Parathyroid adenoma (tissue), 2 donors: ENCODE measurements at regions not wholly inside any gene's neighbourhood (a gene's known extent, or its start where the extent isn't known, plus 50 kb on each side); places are given as distances from the start of the nearest gene placed in this dataset.

Experiments
- H2AFZ ChIP-seq: fragments of 300-600 bp; sonication (generic); one replicate; pipeline ENCODE4 v1.7.0; 2017; ENCODE audit warnings: antibody characterized with exemption, mild to moderate bottlenecking
- H3K27ac ChIP-seq: fragments of 300-600 bp; sonication (generic); one replicate; pipeline ENCODE4 v1.7.0; 2017
- H3K27me3 ChIP-seq: fragments of 300-600 bp; sonication (generic); one replicate; pipeline ENCODE4 v1.7.0; 2017; ENCODE audit warnings: low read length; ENCODE audit not compliant: control insufficient read depth, insufficient read depth
- H3K36me3 ChIP-seq: fragments of 300-600 bp; sonication (generic); one replicate; pipeline ENCODE4 v1.7.0; 2017; ENCODE audit warnings: low read length; ENCODE audit not compliant: control insufficient read depth, insufficient read depth
- H3K4me1 ChIP-seq: fragments of 300-600 bp; sonication (generic); one replicate; pipeline ENCODE4 v1.7.0; 2017; ENCODE audit warnings: control low read depth
- H3K4me2 ChIP-seq: fragments of 300-600 bp; sonication (generic); one replicate; pipeline ENCODE4 v1.7.0; 2017; ENCODE audit warnings: low read length
- H3K4me3 ChIP-seq: fragments of 300-600 bp; sonication (generic); one replicate; pipeline ENCODE4 v1.7.0; 2017; ENCODE audit warnings: low read depth, low read length
- H3K79me2 ChIP-seq: fragments of 300-600 bp; sonication (generic); one replicate; pipeline ENCODE4 v1.7.0; 2017; ENCODE audit warnings: control low read depth
- H3K9ac ChIP-seq: fragments of 300-600 bp; sonication (generic); one replicate; pipeline ENCODE4 v1.7.0; 2017; ENCODE audit warnings: mild to moderate bottlenecking
- H3K9me3 ChIP-seq: fragments of 300-600 bp; sonication (generic); one replicate; pipeline ENCODE4 v1.7.0; 2017; ENCODE audit warnings: low read length; ENCODE audit not compliant: control insufficient read depth
- TF ChIP-seq, protein P1 (sequence below): fragments of 300-600 bp; sonication (generic); IDR thresholded peaks from one replicate; pipeline ENCODE4 v1.7.0; 2017; ENCODE audit warnings: antibody characterized with exemption, mild to moderate bottlenecking
- donor health status: primary hyperparathyroidism.

DNA sequence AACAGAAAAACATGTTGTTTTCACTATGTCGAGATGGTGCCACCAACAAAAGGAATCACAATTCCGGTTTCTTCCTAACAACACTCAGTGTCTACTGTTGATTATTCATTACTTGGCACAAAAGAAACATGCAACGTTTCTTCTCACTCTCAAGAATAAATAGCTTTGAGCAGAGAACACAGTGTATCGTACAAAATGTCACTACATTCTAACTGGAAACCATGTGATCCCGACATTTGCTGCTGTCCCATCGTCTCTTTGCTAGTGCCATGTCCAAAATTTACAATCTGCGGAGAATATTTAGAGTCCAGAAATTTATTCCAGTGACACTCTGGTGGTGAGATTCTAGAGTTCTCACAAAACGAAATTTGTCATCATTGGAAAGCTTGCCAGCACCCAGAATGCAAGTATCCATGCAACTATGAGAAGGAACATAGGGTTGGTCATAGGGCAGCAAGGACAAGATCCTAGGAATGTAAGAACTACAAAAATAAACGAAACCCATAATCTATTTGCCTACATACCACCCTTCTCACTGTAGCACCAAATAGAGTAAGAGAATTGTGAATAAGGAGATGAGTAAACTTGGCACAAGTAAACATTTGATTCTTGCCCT, 505.1 kb downstream of the LTN1 start:
- Histone ChIP-seq H3K9ac (no peak overlapping the region), H3K27ac (no peak overlapping the region), H3K4me3 (no peak overlapping the region), H3K9me3 (no peaks in the 10 kb centered on the region), H2AFZ (no peak overlapping the region), H3K36me3 (no peaks in the 10 kb centered on the region), H3K4me1 (no peaks in the 10 kb centered on the region), H3K79me2 (no peaks in the 10 kb centered on the region), H3K27me3 (no peaks in the 10 kb centered on the region), H3K4me2 (no peak overlapping the region)
- TF ChIP-seq, protein P1, sequence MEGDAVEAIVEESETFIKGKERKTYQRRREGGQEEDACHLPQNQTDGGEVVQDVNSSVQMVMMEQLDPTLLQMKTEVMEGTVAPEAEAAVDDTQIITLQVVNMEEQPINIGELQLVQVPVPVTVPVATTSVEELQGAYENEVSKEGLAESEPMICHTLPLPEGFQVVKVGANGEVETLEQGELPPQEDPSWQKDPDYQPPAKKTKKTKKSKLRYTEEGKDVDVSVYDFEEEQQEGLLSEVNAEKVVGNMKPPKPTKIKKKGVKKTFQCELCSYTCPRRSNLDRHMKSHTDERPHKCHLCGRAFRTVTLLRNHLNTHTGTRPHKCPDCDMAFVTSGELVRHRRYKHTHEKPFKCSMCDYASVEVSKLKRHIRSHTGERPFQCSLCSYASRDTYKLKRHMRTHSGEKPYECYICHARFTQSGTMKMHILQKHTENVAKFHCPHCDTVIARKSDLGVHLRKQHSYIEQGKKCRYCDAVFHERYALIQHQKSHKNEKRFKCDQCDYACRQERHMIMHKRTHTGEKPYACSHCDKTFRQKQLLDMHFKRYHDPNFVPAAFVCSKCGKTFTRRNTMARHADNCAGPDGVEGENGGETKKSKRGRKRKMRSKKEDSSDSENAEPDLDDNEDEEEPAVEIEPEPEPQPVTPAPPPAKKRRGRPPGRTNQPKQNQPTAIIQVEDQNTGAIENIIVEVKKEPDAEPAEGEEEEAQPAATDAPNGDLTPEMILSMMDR = no peak

DNA sequence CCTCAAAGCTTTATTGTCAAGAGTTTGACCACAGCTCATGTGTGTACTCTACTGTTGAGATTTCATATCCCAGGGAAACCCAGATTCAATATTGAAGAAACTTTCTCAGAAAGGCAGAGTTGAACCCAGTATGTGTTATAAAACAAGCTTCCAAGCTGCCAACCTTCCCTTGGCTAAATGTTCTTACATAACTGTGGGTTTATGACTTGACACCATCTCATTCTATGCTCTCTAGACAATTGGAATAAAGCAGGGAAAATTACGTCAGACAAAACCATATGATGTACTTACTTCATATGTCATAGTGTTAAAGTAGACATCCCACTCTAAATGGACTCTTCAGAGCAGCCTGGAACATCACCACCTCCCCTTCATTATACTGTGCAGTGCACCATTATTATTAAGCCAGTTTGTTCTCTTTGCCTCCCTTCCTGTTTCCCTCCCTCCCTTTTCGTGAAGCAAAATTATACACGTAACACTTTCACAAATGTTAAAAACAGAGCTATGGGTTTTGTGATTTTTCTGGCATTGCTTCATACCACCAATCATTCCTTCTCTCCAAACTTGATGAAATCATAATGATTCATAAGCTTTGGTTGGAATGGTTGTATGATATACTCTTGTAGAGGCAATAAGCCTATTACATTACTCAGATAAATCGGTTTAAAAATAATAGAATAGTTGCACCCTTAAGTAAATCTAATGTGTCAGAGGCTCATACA, 507.2 kb downstream of the LTN1 start:
- H3K36me3 ChIP-seq = no peaks in the 10 kb centered on the region
- H3K4me2 ChIP-seq = no peak overlapping the region
- H3K4me3 ChIP-seq = no peak overlapping the region
- no peaks in the 10 kb centered on the region for H3K9me3 ChIP-seq
- no peak overlapping the region for H2AFZ ChIP-seq
- H3K27me3 ChIP-seq = no peaks in the 10 kb centered on the region
- TF ChIP-seq, protein P1 = no peak
- no peak overlapping the region for H3K9ac ChIP-seq
- no peaks in the 10 kb centered on the region for H3K79me2 ChIP-seq
- H3K27ac ChIP-seq = no peak overlapping the region
- no peaks in the 10 kb centered on the region for H3K4me1 ChIP-seq

DNA sequence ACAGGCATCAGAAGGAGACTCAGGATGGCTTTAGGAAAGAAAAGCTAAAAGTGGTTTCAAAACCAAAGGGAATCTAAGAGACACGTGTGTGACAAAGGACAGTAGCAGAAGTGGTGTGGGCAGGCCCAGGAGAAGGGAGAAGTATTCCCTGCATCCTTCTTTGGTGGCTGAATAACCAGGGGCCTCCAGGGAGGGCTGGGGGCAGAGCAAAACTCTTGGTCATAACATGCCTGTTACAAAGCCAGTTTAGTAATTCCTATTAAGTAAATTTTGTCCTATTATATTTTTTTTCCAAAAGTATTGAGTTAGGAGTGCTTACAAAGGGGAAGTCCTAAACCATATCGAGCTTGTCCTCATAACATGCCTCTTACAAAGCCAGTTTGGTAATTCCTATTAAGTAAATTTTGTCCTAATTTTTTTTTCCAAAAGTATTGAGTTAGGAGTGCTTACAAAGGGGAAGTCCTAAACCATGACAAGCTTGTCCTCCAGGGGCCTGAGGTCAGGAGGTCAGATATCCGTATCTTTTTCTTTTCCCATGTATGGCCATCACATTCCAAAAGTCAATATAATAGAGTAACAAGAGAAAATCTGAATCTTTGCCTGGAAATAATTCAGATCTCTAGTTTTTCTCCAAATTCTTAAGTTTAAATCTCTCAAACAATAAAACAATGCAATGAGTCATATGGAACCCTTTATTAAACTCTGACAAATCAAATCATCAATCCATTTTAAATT, 509.2 kb downstream of the LTN1 start:
- H3K27ac ChIP-seq = no peak overlapping the region
- H3K9ac ChIP-seq = no peak overlapping the region
- H3K4me1 ChIP-seq = no peaks in the 10 kb centered on the region
- TF ChIP-seq, protein P1 = no peak
- no peaks in the 10 kb centered on the region for H3K79me2 ChIP-seq
- H3K4me3 ChIP-seq = no peak overlapping the region
- H3K4me2 ChIP-seq = no peak overlapping the region
- H3K9me3 ChIP-seq = no peaks in the 10 kb centered on the region
- H3K27me3 ChIP-seq = no peaks in the 10 kb centered on the region
- no peaks in the 10 kb centered on the region for H3K36me3 ChIP-seq
- H2AFZ ChIP-seq = no peak overlapping the region

DNA sequence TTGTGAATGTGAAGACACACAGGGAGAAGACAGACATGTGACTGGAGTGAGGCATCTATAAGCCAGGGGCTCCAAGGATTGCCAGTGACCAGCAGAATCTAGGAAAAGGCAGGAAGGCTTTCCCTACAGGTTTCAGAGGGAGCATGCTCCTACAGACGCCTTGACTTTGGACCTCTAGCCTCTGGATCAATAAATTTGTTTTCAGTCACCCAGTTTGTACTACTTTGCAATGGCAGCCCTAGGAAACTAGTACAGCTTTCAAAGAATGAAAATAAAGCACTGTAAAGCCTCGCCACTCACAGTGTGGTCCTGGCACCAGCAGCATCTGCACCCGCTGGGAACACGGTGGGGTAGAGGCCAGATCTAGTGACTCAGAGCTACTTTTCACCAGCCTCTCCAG, 510.0 kb downstream of the LTN1 start:
- Histone ChIP-seq H3K79me2 (no peaks in the 10 kb centered on the region), H3K4me2 (no peak overlapping the region), H3K27me3 (no peaks in the 10 kb centered on the region), H3K4me3 (no peak overlapping the region), H3K27ac (no peak overlapping the region), H3K9me3 (no peaks in the 10 kb centered on the region), H2AFZ (no peak overlapping the region), H3K36me3 (no peaks in the 10 kb centered on the region), H3K9ac (no peak overlapping the region), H3K4me1 (no peaks in the 10 kb centered on the region)
- TF ChIP-seq, protein P1 = no peak
